GM12873 (cell line): ENCODE measurements at regions not wholly inside any gene's neighbourhood (a gene's known extent, or its start where the extent isn't known, plus 50 kb on each side); places are given as distances from the start of the nearest gene placed in this dataset.

Source experiments
- CTCF ChIP-seq: IDR thresholded peaks from 2 replicates; pipeline ENCODE4 v1.5.1; 2012; ENCODE audit warnings: low read depth, mild to moderate bottlenecking, moderate library complexity, low read length, control low read depth; ENCODE audit not compliant: insufficient read depth; ENCODE audit errors: missing control alignments

GRCh38 chr6:11878735-11879134 lies 100.1 kb upstream of the ADTRP start:
- TF ChIP-seq CTCF, result no peak

- no peak for TF ChIP-seq CTCF
Observed at GRCh38 chr6:11878029-11878428, 99.4 kb upstream of the ADTRP start.

GRCh38 chr6:11876934-11877433 lies 98.4 kb upstream of the ADTRP start:
- TF ChIP-seq CTCF, result no peak

- no peak for TF ChIP-seq CTCF
Observed at GRCh38 chr6:11875325-11876109, 96.9 kb upstream of the ADTRP start.

- TF ChIP-seq CTCF, result no peak
Observed at GRCh38 chr6:11869672-11870340, 91.2 kb upstream of the ADTRP start.

GRCh38 chr6:11868392-11868791 lies 89.8 kb upstream of the ADTRP start:
- no peak for TF ChIP-seq CTCF

- no peak for TF ChIP-seq CTCF
Observed at GRCh38 chr6:11865680-11866300, 87.2 kb upstream of the ADTRP start.
